CD4-positive, alpha-beta memory T cell (primary cell): ENCODE measurements at regions not wholly inside any gene's neighbourhood (a gene's known extent, or its start where the extent isn't known, plus 50 kb on each side); places are given as distances from the start of the nearest gene placed in this dataset.
A peak's percentile ranks its signal among the peaks of the same experiment; 100 is the strongest.

Source experiments
- CTCF ChIA-PET: fragments of 350-600 bp; sonication (Branson Sonifier 250); formaldehyde crosslinking; loops from one replicate; lab custom pipeline; 2021; ENCODE audit warnings: inconsistent platforms; ENCODE audit not compliant: partially characterized antibody; lab: Charles Lee
- POLR2A ChIA-PET: fragments of 350-600 bp; sonication (Branson Sonifier 250); formaldehyde crosslinking; loops from one replicate; lab custom pipeline; 2021; ENCODE audit not compliant: partially characterized antibody; lab: Charles Lee
- DNase-seq, 5 donors: peaks; one replicate each; pipeline versions ENCODE4 v3.0.0 to v3.0.0-alpha.2; 2020 to 2022; ENCODE audit warnings: mixed read lengths in 1 of 5
- H3K27ac ChIP-seq: one replicate; pipeline ENCODE4 v1.7.0; 2013; ENCODE audit warnings: low read depth, low read length
- H3K27me3 ChIP-seq: 2 replicates; pipeline ENCODE4 v1.7.0; 2013; ENCODE audit warnings: mild to moderate bottlenecking, low read length, moderate library complexity; ENCODE audit not compliant: insufficient read depth
- H3K36me3 ChIP-seq: 2 replicates; pipeline ENCODE4 v1.7.0; 2013; ENCODE audit warnings: mild to moderate bottlenecking, low read length, moderate library complexity; ENCODE audit not compliant: insufficient read depth
- H3K4me1 ChIP-seq: 2 replicates; pipeline ENCODE4 v1.7.0; 2013; ENCODE audit warnings: mild to moderate bottlenecking, low read length, moderate library complexity; ENCODE audit not compliant: insufficient read depth
- H3K4me3 ChIP-seq, 2 donors: one replicate each; pipeline ENCODE4 v1.7.0; 2013; ENCODE audit warnings: low read length in 2 of 2, mild to moderate bottlenecking in 1 of 2
- H3K9me3 ChIP-seq, 2 donors: one replicate each; pipeline ENCODE4 v1.7.0; 2013; ENCODE audit warnings: low read length in 2 of 2, control low read depth in 1 of 2; ENCODE audit not compliant: control insufficient read depth in 1 of 2
- H3K27ac Mint-ChIP-seq, 7 donors: one replicate each; pipeline ENCODE4 v1.8.0; 2020 to 2021; ENCODE audit warnings: mixed read lengths in 7 of 7, mild to moderate bottlenecking in 6 of 7, inconsistent platforms in 3 of 7, moderate library complexity in 3 of 7
- H3K27me3 Mint-ChIP-seq, 2 donors: one replicate each; pipeline ENCODE4 v1.8.0; 2020 to 2021; ENCODE audit warnings: mixed read lengths in 2 of 2
- H3K36me3 Mint-ChIP-seq, 2 donors: one replicate each; pipeline ENCODE4 v1.8.0; 2020 to 2021; ENCODE audit warnings: mixed read lengths in 2 of 2, inconsistent platforms in 1 of 2, mild to moderate bottlenecking in 1 of 2
- H3K4me1 Mint-ChIP-seq, 4 donors: one replicate each; pipeline ENCODE4 v1.8.0; 2020 to 2021; ENCODE audit warnings: mixed read lengths in 4 of 4, mild to moderate bottlenecking in 1 of 4
- H3K4me3 Mint-ChIP-seq, 8 donors: one replicate each; pipeline ENCODE4 v1.8.0; 2020 to 2021; ENCODE audit warnings: mixed read lengths in 8 of 8, mild to moderate bottlenecking in 7 of 8, moderate library complexity in 6 of 8, inconsistent platforms in 3 of 8
- H3K9me3 Mint-ChIP-seq, 8 donors: one replicate each; pipeline ENCODE4 v1.8.0; 2020 to 2021; ENCODE audit warnings: mixed read lengths in 8 of 8, mild to moderate bottlenecking in 5 of 8, inconsistent platforms in 3 of 8, moderate library complexity in 1 of 8
- intact Hi-C: fragments of 100-400 bp; cut with micrococcal nuclease; formaldehyde crosslinking; loops from one replicate; pipeline ENCODE4 v1.15.1; 2023

GRCh38 chr2:239537633-239538356 is 137.0 kb upstream of the HDAC4 start:
- H3K27ac ChIP-seq, result no peak overlapping the region
- H3K4me3 Mint-ChIP-seq, result no peak overlapping the region
- H3K36me3 ChIP-seq, result no peaks in the 10 kb centered on the region
- peaks cover 0 to 9% (median 1%) of the 10 kb centered on the region in 8 donors for H3K9me3 Mint-ChIP-seq
- H3K27ac Mint-ChIP-seq, result no peak overlapping the region
- no peaks in the 10 kb centered on the region for H3K27me3 Mint-ChIP-seq
- no peak overlapping the region for H3K4me3 ChIP-seq
- CTCF ChIA-PET, result no interaction called here
- H3K36me3 Mint-ChIP-seq, result no peaks in the 10 kb centered on the region
- intact Hi-C loops, result no loop called here
- POLR2A ChIA-PET, result no interaction called here
- H3K4me1 Mint-ChIP-seq, result peaks cover 0 to 10% (median 6%) of the 10 kb centered on the region in 4 donors
- DNase-seq, result no peak
- no peaks in the 10 kb centered on the region for H3K4me1 ChIP-seq
- no peaks in the 10 kb centered on the region for H3K9me3 ChIP-seq
- H3K27me3 ChIP-seq, result no peaks in the 10 kb centered on the region

- Mint-ChIP-seq H3K4me3 (no peak overlapping the region), H3K36me3 (no peaks in the 10 kb centered on the region), H3K27ac (no peak overlapping the region), H3K27me3 (no peaks in the 10 kb centered on the region), H3K9me3 (peaks cover 0 to 9% (median 1%) of the 10 kb centered on the region in 8 donors), H3K4me1 (peaks cover 0 to 10% (median 8%) of the 10 kb centered on the region in 4 donors)
- H3K27ac ChIP-seq, result no peak overlapping the region
- H3K4me3 ChIP-seq, result no peak overlapping the region
- no peaks in the 10 kb centered on the region for H3K4me1 ChIP-seq
- ChIA-PET POLR2A (no interaction called here), CTCF (no interaction called here)
- H3K36me3 ChIP-seq, result no peaks in the 10 kb centered on the region
- no peaks in the 10 kb centered on the region for H3K9me3 ChIP-seq
- DNase-seq, result no peak
- intact Hi-C loops, result no loop called here
- H3K27me3 ChIP-seq, result no peaks in the 10 kb centered on the region
These were observed 135.4 kb upstream of the HDAC4 start for GRCh38 chr2:239536186-239536585.

DNA sequence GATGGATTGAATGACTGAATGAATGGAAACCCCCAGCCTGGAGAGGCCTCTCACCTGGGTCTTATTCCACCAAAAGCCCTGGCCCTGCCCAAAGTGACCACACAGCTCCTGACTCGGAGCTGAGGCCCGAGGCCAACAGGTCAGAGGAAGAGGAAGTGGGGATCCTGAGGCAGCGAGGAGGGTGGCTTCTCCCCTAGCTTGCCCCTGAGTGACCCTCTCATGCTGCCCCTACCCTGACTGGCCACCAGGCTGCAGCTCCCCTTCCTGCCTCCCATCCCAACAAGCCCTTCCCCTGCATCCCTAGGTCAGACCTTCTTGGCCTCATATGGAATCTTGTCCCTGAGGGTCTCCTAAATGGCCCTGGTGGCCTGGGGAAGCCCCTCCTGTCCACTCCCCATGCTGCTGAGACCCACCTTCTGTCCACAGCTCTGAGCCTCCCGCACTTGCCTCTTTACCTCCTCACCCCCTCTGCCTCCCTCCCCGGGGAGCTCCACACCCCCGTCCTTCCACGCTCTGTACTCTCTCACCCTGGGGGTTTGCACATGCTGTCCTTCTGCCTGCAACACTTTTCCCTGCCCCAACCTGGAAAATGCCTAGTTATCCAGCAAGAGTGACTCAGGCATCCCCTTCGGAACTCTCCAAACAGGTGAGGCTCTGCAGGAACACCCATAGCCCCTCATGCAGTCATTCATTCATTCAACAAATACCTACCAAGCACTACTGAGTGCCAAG is 134.8 kb upstream of the HDAC4 start:
- H3K9me3 Mint-ChIP-seq, result peaks cover 0 to 9% (median 4%) of the 10 kb centered on the region in 8 donors
- intact Hi-C loops, result no loop called here
- H3K4me3 ChIP-seq, result no peak overlapping the region
- no peaks in the 10 kb centered on the region for H3K36me3 Mint-ChIP-seq
- H3K27ac Mint-ChIP-seq, result no peak overlapping the region
- ChIA-PET POLR2A (no interaction called here), CTCF (no interaction called here)
- no peaks in the 10 kb centered on the region for H3K36me3 ChIP-seq
- peaks cover 0 to under 1% of the 10 kb centered on the region in 2 donors for H3K27me3 Mint-ChIP-seq
- no peaks in the 10 kb centered on the region for H3K27me3 ChIP-seq
- H3K4me1 ChIP-seq, result no peaks in the 10 kb centered on the region
- no peak overlapping the region for H3K4me3 Mint-ChIP-seq
- H3K4me1 Mint-ChIP-seq, result peaks cover 0 to 10% (median 7%) of the 10 kb centered on the region in 4 donors
- DNase-seq, result no peak
- no peak overlapping the region for H3K27ac ChIP-seq
- H3K9me3 ChIP-seq, result no peaks in the 10 kb centered on the region

- H3K4me1 Mint-ChIP-seq, result peaks cover 0 to 10% (median 3%) of the 10 kb centered on the region in 4 donors
- H3K4me3 Mint-ChIP-seq, result no peak overlapping the region
- POLR2A ChIA-PET, result no interaction called here
- intact Hi-C loops, result no loop called here
- Histone ChIP-seq H3K9me3 (no peaks in the 10 kb centered on the region), H3K4me3 (no peak overlapping the region), H3K27ac (no peak overlapping the region), H3K4me1 (no peaks in the 10 kb centered on the region), H3K27me3 (no peaks in the 10 kb centered on the region), H3K36me3 (no peaks in the 10 kb centered on the region)
- H3K27me3 Mint-ChIP-seq, result peaks cover 0 to 2% of the 10 kb centered on the region in 2 donors
- CTCF ChIA-PET, result no interaction called here
- DNase-seq, result no peak
- peak overlapping the region in 2 of 7 donors; percentile 8 to 59 for H3K27ac Mint-ChIP-seq
- no peaks in the 10 kb centered on the region for H3K36me3 Mint-ChIP-seq
- peaks cover 0 to 12% (median 4%) of the 10 kb centered on the region in 8 donors for H3K9me3 Mint-ChIP-seq
These were observed 134.0 kb upstream of the HDAC4 start for GRCh38 chr2:239534581-239535412.

DNA sequence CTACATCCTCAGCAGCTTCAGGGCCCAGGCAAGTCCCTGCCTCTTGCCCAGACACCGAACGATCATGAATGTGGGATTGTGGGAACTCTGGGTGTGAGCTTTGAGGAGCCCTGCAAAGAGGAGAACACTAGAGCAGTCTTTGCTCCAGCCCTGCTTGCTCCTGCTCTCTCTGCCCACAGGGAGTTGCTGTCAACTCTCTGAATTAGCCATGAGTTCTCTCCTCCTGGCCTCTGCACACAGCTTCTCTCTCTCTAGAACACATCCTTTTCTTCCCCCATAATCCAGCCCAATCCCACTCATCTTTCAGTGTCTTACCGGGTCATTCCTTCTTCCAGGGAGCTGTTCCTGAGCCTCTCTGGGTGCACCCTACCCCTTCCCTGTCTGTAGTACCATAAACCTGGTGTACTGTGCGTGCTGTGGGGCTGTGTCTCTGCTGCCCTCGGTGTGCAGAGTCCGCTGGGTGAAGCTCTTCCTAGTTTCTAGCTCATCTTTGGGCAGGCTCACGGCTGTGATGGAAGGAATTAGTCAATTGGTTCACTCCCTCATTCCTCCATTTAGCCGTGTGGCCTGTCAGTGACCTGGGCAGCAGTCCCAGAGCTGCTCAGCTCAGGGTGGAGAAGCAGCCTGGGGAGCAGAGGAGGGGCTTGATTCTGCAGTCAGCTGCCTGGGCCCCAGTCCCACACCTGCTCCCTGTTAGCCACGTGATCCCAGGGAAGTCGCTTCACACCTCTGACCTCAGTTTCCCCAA is 132.9 kb upstream of the HDAC4 start:
- H3K27ac Mint-ChIP-seq, result peak overlapping the region in 1 of 7 donors; percentile 18
- H3K27me3 ChIP-seq, result no peaks in the 10 kb centered on the region
- H3K9me3 Mint-ChIP-seq, result peaks cover 0 to 12% (median 4%) of the 10 kb centered on the region in 8 donors
- H3K4me3 ChIP-seq, result no peak overlapping the region
- H3K27ac ChIP-seq, result no peak overlapping the region
- DNase-seq, result no peak
- no peaks in the 10 kb centered on the region for H3K36me3 Mint-ChIP-seq
- CTCF ChIA-PET, result no interaction called here
- no peaks in the 10 kb centered on the region for H3K9me3 ChIP-seq
- H3K27me3 Mint-ChIP-seq, result peaks cover 0 to 2% of the 10 kb centered on the region in 2 donors
- H3K4me3 Mint-ChIP-seq, result no peak overlapping the region
- intact Hi-C loops, result no loop called here
- POLR2A ChIA-PET, result no interaction called here
- no peaks in the 10 kb centered on the region for H3K4me1 ChIP-seq
- no peaks in the 10 kb centered on the region for H3K36me3 ChIP-seq
- peaks cover 0 to 10% (median 3%) of the 10 kb centered on the region in 4 donors for H3K4me1 Mint-ChIP-seq

- Mint-ChIP-seq H3K27ac (peak overlapping the region in 1 of 7 donors; percentile 35), H3K4me1 (peaks cover 0 to 10% (median 3%) of the 10 kb centered on the region in 4 donors), H3K9me3 (peaks cover 0 to 13% (median 4%) of the 10 kb centered on the region in 8 donors), H3K36me3 (no peaks in the 10 kb centered on the region), H3K27me3 (peaks cover 0 to 2% of the 10 kb centered on the region in 2 donors), H3K4me3 (no peak overlapping the region)
- CTCF ChIA-PET, result no interaction called here
- no peaks in the 10 kb centered on the region for H3K9me3 ChIP-seq
- no peaks in the 10 kb centered on the region for H3K36me3 ChIP-seq
- no peak for DNase-seq
- H3K4me3 ChIP-seq, result no peak overlapping the region
- POLR2A ChIA-PET, result no interaction called here
- H3K4me1 ChIP-seq, result no peaks in the 10 kb centered on the region
- intact Hi-C loops, result no loop called here
- no peaks in the 10 kb centered on the region for H3K27me3 ChIP-seq
- no peak overlapping the region for H3K27ac ChIP-seq
These were observed 132.0 kb upstream of the HDAC4 start for GRCh38 chr2:239532859-239533258.
